ENCODE measurements at regions not wholly inside any gene's neighbourhood (a gene's known extent, or its start where the extent isn't known, plus 50 kb on each side); places are given as distances from the start of the nearest gene placed in this dataset.

- H3K27me3 Mint-ChIP-seq: no peaks in the 10 kb centered on the region
Measured at GRCh38 chr11:119806064-119806915, 77.3 kb upstream of the NECTIN1 start.

DNA sequence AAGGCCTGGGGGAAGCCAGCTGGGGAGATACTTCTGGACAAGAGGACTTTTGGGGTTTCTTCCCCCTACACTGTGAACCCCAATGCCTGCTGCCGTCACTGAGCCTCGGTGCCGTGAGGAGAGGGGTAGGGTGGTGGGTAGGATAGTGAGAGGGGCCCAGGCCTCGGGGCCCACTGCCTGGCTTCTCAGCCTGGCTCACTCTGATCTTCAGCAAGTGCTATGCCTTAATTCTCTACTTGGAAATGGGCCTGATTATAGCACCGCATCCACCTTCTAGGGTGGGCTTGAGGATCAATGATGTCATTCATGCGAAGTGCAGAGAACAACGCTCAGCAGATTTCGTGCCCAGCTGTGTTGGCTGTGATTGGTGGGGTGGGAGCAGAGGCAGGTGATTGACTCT is 76.7 kb upstream of the NECTIN1 start:
- H3K27me3 ChIP-seq (ENCODE audit: control insufficient read depth in 1 of 2, insufficient read depth in 2 of 2, low read length in 2 of 2): no peaks in the 10 kb centered on the region
- Mint-ChIP-seq H3K4me1 (ENCODE audit: low read depth) (no peaks in the 10 kb centered on the region), H3K27ac (no peak overlapping the region), H3K36me3 (ENCODE audit: low read depth) (no peaks in the 10 kb centered on the region), H3K9me3 (no peaks in the 10 kb centered on the region), H3K27me3 (no peaks in the 10 kb centered on the region), H3K4me3 (no peak overlapping the region)
- CTCF ChIA-PET: no interaction called here
- no peak overlapping the region for H3K4me3 ChIP-seq (ENCODE audit: low read length)
- intact Hi-C loops (cut with DNase I, micrococcal nuclease): no loop called here
- POLR2A ChIA-PET: no interaction called here
- no peaks in the 10 kb centered on the region for H3K4me1 ChIP-seq (ENCODE audit: insufficient read depth, low read length)
- no peak for ATAC-seq (ENCODE audit: poor library complexity)
- no peak for DNase-seq
- H3K36me3 ChIP-seq (ENCODE audit: insufficient read depth, low read length): no peaks in the 10 kb centered on the region
- no peaks in the 10 kb centered on the region for H3K9me3 ChIP-seq (ENCODE audit: control insufficient read depth in 1 of 2, insufficient read depth in 1 of 2, low read length in 2 of 2)
- no peak overlapping the region for H3K27ac ChIP-seq (ENCODE audit: low read depth in 1 of 2, low read length in 2 of 2)
- no peak for TF ChIP-seq CTCF (IDR thresholded peaks at IDR 0.05)

More at GRCh38 chr11:119806064-119806915, 77.3 kb upstream of the NECTIN1 start:
- H3K4me3 ChIP-seq (ENCODE audit: low read length): no peak overlapping the region
- no peak overlapping the region for H3K27ac ChIP-seq (ENCODE audit: low read depth in 1 of 2, low read length in 2 of 2)
- POLR2A ChIA-PET: no interaction called here
- no peak for TF ChIP-seq CTCF (IDR thresholded peaks at IDR 0.05)
- intact Hi-C loops (cut with DNase I, micrococcal nuclease): no loop called here
- H3K27me3 ChIP-seq (ENCODE audit: control insufficient read depth in 1 of 2, insufficient read depth in 2 of 2, low read length in 2 of 2): no peaks in the 10 kb centered on the region
- DNase-seq: no peak
- no peaks in the 10 kb centered on the region for H3K36me3 ChIP-seq (ENCODE audit: insufficient read depth, low read length)
- Mint-ChIP-seq H3K27ac (no peak overlapping the region), H3K9me3 (no peaks in the 10 kb centered on the region), H3K4me3 (no peak overlapping the region), H3K36me3 (ENCODE audit: low read depth) (no peaks in the 10 kb centered on the region), H3K4me1 (ENCODE audit: low read depth) (no peaks in the 10 kb centered on the region)
- CTCF ChIA-PET: no interaction called here
- ATAC-seq (ENCODE audit: poor library complexity): no peak
- H3K4me1 ChIP-seq (ENCODE audit: insufficient read depth, low read length): no peaks in the 10 kb centered on the region
- H3K9me3 ChIP-seq (ENCODE audit: control insufficient read depth in 1 of 2, insufficient read depth in 1 of 2, low read length in 2 of 2): no peaks in the 10 kb centered on the region

- intact Hi-C loops (cut with DNase I, micrococcal nuclease): no loop called here
- H3K27me3 Mint-ChIP-seq: peaks cover 8% of the 10 kb centered on the region
Measured at GRCh38 chr11:119804698-119805097, 75.7 kb upstream of the NECTIN1 start.

More at GRCh38 chr11:119804698-119805097, 75.7 kb upstream of the NECTIN1 start:
- ChIA-PET POLR2A (no interaction called here), CTCF (no interaction called here)
- DNase-seq: no peak
- H3K27me3 ChIP-seq (ENCODE audit: control insufficient read depth in 1 of 2, insufficient read depth in 2 of 2, low read length in 2 of 2): no peaks in the 10 kb centered on the region
- H3K9me3 ChIP-seq (ENCODE audit: control insufficient read depth in 1 of 2, insufficient read depth in 1 of 2, low read length in 2 of 2): no peaks in the 10 kb centered on the region
- Mint-ChIP-seq H3K4me1 (ENCODE audit: low read depth) (no peaks in the 10 kb centered on the region), H3K9me3 (no peaks in the 10 kb centered on the region), H3K4me3 (no peak overlapping the region), H3K36me3 (ENCODE audit: low read depth) (no peaks in the 10 kb centered on the region), H3K27ac (no peak overlapping the region)
- ATAC-seq (ENCODE audit: poor library complexity): no peak
- TF ChIP-seq CTCF (IDR thresholded peaks at IDR 0.05): no peak
- H3K27ac ChIP-seq (ENCODE audit: low read depth in 1 of 2, low read length in 2 of 2): no peak overlapping the region
- no peaks in the 10 kb centered on the region for H3K4me1 ChIP-seq (ENCODE audit: insufficient read depth, low read length)
- H3K36me3 ChIP-seq (ENCODE audit: insufficient read depth, low read length): no peaks in the 10 kb centered on the region
- H3K4me3 ChIP-seq (ENCODE audit: low read length): no peak overlapping the region
